Renal cortex interstitium (tissue), 11 donors: ENCODE measurements at regions not wholly inside any gene's neighbourhood (a gene's known extent, or its start where the extent isn't known, plus 50 kb on each side); places are given as distances from the start of the nearest gene placed in this dataset.

Source experiments
- DNase-seq, 11 donors: peaks; one replicate each; pipeline ENCODE4 v3.0.0-alpha.2; 2013; ENCODE audit warnings: low read depth in 9 of 11, low spot score in 4 of 11; ENCODE audit errors: extremely low read depth in 1 of 11

DNA sequence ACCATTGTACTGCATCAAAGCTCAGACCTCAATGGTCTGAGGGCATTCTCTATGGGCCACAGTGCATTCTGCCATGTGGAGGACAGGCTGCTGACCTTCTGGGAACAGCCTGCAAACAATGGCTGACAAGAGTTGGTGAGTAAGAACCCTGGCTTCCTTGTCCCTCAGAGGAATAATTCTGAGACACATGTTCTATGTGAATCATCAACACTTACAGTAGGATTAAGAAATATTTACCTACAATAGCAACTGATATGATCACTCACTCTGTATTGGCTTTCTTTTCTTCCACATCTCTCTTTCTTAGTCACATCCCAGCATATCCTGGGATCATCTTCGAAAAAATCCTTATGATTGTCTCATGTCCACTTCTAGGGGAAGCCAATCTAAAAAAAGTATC is 306.5 kb upstream of the ITGA1 start:
- DNase-seq: no peak

DNA sequence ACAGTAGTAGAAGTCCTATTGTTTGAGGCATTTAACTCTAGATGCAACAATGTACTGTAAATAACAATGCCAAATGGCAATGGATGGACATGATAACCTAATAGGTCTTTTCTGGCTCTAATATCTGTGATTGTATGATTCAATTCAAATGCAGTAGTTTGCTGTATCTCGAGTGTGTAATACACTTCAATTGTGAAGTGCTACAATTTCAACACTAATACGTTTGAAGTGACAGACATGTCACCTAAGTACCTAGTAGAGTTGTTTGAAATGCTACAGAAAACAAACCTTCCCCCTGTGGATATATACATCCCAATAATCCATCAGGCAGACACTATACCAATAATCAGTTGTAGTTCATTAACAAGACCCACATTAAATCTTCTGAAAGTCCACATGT is 305.9 kb upstream of the ITGA1 start:
- DNase-seq: no peak

DNA sequence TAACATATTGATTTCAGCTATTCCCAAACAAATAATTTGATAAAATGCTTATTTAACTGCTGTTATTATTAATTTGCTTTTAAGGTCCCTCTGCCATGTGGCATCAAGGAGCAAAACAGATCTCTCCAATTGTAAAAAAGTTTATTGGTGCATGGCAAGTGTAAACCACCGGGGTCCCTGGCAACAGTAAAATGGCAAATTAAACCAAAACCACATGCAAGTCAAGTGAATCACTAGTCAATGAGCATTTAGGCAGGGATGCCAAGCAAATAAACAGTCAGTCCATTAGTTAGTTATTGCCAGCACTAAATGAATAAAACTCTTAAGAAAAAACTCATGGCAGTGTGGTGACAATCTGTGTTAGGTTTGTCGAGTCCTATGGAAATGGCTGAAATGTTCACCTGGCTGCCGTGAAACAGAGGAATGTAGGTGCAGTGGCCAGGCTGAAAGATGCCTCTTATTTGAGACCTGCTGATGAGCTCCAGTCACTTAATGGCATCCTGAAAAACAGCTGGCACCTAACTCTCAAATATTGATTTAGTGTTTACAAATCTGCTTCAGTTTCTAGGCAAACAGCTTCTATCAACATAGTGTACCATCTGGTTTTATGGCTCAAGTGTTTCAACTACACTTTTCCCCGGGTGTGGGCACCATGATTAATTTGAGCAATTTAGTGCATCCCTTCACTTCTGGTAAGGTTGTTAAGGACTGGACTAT is 296.5 kb upstream of the ITGA1 start:
- no peak for DNase-seq

GRCh38 chr5:52491818-52492217 is 295.9 kb upstream of the ITGA1 start:
- no peak for DNase-seq

DNA sequence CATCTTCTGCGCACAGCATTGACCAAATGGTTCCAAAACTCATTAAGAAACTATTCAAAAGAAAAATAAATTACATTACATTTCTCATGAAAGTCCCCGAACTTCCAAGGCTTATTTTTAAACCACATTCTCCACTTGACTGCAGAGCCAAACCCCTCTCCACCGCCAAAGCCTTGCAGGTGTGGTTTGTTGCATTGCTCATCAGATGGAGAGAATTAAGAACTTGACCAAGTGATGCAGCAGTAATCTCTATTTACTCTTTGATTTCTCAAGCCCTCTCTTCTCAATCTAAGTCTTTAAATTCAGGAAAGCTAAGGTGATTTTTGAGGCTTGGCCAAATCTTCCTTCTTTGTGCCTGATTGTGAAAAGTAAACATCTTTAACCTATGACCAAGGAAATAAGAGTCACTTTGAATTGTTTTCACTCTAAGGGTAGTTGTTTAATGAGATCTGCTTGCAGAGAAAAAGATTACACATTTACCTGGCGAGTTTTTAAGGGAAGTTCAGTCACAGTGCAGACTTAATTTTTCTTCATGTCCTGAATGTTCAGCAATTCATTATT is 290.5 kb upstream of the ITGA1 start:
- DNase-seq: no peak

GRCh38 chr5:52498607-52499006 is 289.1 kb upstream of the ITGA1 start:
- DNase-seq: no peak

- DNase-seq: no peak
These were observed 285.2 kb upstream of the ITGA1 start for GRCh38 chr5:52502460-52502999.

DNA sequence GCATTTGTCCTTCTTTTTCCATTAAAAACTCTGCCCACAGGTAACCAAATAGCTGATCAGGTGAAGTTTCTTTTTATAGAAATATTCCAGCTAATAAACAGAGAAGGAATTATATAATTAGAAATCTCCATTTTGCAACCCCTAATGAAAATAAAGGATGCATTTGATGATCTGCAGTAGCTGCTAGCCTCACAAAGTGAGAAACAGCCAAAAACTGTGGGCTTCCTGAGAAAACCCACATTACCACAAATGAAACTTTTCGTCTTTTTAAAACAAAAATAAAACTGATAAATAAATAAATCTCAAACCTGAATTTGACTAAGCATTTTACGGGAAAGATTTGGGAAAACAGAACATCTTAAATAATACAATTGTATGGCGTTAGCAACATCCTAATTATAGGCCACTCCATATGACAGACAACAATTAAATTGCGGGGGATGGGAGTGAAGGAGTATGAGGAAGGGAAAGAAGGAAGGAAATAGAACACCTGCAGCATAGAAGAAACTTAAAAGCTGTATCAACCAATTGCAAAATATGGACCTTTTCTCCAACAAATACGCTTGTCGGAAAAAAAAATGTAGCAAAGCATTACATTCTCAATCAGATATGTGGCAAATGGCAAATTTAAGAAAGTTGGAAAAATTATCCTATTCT is 283.0 kb upstream of the ITGA1 start:
- DNase-seq: no peak

DNA sequence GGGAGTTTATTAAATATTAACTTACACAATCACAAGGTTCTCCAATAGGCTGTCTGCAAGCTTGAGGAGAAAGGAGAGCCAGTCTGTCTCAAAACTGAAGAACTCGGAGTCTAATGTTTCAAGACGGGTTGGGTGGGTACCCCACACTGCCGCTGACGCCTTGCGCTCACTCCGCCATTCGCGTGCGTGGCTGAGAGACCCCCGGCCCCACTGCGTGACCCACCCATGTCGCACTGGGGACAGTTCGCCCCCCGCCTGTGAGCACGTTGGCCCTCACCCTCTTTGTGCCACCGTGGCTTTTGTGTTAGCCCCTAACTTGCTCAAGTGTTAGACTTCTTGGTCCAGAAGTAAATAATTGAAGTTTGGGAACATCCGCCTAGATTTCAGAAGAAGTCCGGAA is 270.0 kb upstream of the ITGA1 start:
- no peak for DNase-seq

- DNase-seq: no peak
These were observed 267.5 kb upstream of the ITGA1 start for GRCh38 chr5:52520171-52520570.

- DNase-seq: no peak
These were observed 266.5 kb upstream of the ITGA1 start for GRCh38 chr5:52521236-52521635.

- DNase-seq: no peak
These were observed 264.0 kb upstream of the ITGA1 start for GRCh38 chr5:52523701-52524100.

DNA sequence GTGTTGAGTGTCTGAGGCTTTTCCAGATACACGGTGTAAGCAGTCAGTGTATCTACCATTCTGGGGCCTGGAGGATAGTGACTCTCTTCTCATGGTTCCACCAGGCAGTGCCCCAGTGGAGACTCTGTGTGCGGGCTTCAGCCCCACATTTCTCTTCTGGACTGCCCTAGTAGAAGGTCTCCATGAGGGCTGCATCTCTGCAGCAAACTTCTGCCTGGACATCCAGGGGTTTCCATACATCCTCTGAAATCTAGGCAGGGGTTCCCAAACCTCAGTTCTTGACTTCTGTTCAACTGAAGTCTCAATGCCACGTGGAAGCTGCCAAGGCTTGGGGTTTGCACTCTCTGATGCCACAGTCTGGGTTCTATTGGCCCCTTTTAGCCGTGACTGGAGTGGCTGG is 256.6 kb upstream of the ITGA1 start:
- DNase-seq: no peak

GRCh38 chr5:52543594-52543993 is 244.1 kb upstream of the ITGA1 start:
- no peak for DNase-seq

- DNase-seq: no peak
These were observed 243.0 kb upstream of the ITGA1 start for GRCh38 chr5:52544738-52545137.

- DNase-seq: no peak
These were observed 233.4 kb upstream of the ITGA1 start for GRCh38 chr5:52554293-52554692.

DNA sequence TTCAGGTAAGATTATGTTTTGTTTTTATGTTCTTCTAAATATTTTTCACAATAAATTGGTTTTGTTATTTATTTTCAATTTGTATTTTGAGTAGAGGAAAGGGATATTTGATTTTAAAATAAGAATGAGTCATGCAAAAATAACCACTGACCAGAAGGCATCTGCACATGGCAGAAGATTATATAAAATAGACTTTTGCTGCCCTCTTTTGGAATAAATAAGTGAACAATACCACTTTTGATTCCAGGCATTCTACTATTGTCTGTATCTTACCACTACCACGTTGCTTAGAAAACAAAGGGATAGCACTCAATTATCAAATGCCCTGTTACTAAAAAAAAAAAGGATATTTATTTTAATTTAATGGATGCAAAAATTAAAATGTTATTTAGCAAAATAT is 227.3 kb upstream of the ITGA1 start:
- no peak for DNase-seq

DNA sequence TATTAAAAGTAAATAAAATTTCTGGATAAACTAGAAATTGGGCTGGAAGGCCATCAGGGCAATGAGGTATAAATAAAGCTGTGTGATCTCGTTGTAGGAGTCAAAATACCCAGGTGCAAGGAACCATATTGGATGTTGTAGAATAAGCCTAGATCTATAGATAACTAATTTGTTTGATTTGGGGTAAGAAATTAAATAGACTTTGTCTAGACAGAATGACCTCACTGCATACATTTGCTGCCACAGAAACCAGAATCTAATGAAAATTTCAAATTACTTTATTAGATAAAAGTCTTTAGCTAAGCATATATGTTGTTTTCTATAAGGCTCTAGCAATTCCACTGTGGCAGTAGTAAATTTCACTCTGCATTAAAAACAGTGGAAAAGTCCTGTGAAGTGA is 225.2 kb upstream of the ITGA1 start:
- no peak for DNase-seq

DNA sequence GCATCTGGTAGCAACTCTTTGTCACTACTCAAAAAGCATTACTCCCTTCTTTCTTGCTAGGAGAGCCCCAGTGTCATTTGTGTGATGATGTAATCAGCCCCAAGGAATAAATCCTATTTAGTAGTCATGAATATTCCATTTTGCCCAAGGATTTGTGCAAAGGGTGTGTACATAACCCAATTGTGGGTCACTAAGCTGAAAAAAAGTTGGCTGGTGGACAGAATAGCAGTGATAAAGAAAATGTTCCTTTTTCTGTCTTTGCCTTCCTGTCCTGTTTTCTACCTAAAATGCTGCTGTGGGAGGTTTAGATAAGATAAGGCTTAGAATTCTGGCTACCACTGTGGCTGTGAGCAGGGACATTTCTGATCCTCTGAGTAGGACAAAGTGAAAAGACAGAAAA is 223.1 kb upstream of the ITGA1 start:
- DNase-seq: no peak

- DNase-seq: no peak
These were observed 210.2 kb upstream of the ITGA1 start for GRCh38 chr5:52577546-52577945.

DNA sequence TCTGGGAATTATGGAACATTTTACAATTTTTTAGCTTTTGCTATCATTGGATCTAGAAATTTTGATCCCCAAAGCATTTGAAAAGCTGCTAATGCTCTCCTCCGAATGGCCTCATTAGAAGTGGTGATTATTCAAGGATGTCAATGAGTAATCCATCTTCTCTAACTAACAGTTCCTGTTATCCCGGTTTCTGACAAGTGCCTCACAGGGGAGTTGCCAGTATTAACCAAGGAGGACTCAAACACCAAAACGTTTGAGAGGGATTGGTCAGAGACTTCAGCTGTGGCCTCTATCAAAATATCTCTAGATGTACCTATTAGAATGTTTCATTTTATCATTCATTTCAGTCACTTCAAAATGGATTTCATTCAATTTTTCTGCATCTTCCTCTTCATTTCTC is 208.3 kb upstream of the ITGA1 start:
- no peak for DNase-seq
